GM13977 (cell line): ENCODE measurements at regions not wholly inside any gene's neighbourhood (a gene's known extent, or its start where the extent isn't known, plus 50 kb on each side); places are given as distances from the start of the nearest gene placed in this dataset.

Experiments
- DNase-seq: peaks from one replicate; pipeline ENCODE4 v3.0.0; 2012; ENCODE audit warnings: low spot score
- in situ Hi-C: fragments of 300-500 bp; cut with MboI; formaldehyde crosslinking; loops from one replicate; pipeline ENCODE4 v1.12.0; 2022; ENCODE audit warnings: low sequenced_read_pairs, low pct_unique_long_range_greater_than_20kb, mixed read lengths, inconsistent platforms; ENCODE audit not compliant: unreplicated experiment
- TF ChIP-seq, protein P1 (sequence below): IDR thresholded peaks from 2 replicates; pipeline ENCODE4 v1.5.1; 2012; ENCODE audit warnings: mild to moderate bottlenecking, control low read depth; ENCODE audit not compliant: insufficient read depth; ENCODE audit errors: extremely low read depth, missing control alignments

DNA sequence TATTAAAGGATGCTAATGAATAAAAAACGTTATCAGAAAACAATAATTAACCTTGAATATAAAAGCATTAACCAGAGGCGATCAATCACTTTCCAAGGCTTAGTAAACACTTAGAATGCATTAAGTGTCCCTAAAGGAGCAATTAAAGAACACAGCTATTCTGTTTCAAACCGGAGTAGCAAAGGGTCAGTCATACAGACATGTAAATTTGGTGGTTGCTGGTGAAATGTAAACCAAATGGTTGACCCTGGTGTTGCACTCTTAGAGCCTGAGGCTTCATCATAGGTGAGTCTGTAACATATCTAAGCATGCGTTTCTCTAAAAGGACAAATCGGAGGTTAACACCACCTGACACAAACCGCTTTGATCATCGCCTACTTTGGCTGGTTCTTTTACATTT is 1280.1 kb downstream of the TYW1 start:
- DNase-seq, result no peak
- in situ Hi-C loops, result no loop called here
- TF ChIP-seq, protein P1, sequence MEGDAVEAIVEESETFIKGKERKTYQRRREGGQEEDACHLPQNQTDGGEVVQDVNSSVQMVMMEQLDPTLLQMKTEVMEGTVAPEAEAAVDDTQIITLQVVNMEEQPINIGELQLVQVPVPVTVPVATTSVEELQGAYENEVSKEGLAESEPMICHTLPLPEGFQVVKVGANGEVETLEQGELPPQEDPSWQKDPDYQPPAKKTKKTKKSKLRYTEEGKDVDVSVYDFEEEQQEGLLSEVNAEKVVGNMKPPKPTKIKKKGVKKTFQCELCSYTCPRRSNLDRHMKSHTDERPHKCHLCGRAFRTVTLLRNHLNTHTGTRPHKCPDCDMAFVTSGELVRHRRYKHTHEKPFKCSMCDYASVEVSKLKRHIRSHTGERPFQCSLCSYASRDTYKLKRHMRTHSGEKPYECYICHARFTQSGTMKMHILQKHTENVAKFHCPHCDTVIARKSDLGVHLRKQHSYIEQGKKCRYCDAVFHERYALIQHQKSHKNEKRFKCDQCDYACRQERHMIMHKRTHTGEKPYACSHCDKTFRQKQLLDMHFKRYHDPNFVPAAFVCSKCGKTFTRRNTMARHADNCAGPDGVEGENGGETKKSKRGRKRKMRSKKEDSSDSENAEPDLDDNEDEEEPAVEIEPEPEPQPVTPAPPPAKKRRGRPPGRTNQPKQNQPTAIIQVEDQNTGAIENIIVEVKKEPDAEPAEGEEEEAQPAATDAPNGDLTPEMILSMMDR, result no peak

DNA sequence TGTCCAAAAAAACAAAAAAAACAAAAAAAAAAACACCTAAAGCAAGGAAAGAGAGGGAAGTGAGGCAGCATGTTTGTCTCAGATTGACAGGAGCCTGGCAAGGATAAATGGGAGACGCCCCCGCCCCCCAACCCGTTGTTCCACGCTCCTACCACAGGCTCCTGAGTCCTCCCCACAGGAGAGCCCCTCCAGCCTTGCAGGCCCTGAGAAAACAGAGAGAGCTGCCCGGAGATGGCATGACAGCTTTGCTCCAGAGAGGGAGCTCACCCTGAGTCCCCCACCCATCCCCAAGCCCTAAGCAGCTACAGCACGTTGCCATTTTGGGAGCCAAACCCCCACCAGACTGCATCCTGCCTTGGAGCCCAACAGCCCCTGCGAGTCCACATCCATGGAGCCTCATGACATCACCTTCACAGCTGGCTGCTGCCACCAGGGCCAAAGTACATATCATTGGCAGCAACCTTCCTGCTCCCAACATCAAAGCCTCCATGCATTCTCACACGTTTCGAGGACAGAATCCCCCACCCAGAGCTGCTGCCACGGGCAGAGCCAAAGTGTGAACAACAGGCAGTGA is 1283.3 kb downstream of the TYW1 start:
- DNase-seq, result no peak
- TF ChIP-seq, protein P1, result no peak
- in situ Hi-C loops, result no loop called here

DNA sequence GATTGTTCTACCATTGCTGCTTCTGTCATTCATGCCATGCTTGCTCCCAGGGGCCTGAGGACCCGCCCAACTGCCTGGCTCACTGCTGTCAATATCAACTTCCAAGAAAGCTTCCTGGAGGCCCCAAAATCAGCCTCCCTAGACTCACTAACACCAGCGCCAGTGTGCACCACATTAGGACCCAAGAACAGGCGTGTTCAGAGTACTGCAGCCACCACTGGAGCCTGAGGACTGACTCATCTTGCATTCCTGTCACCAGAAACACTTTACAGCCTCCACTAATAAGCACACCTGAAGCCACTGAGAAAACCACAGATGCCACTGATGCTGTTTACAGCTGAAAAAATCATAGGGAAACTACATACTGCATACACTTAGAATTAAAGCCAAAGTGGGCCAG is 1284.3 kb downstream of the TYW1 start:
- DNase-seq, result no peak
- TF ChIP-seq, protein P1, result no peak
- in situ Hi-C loops, result no loop called here

DNA sequence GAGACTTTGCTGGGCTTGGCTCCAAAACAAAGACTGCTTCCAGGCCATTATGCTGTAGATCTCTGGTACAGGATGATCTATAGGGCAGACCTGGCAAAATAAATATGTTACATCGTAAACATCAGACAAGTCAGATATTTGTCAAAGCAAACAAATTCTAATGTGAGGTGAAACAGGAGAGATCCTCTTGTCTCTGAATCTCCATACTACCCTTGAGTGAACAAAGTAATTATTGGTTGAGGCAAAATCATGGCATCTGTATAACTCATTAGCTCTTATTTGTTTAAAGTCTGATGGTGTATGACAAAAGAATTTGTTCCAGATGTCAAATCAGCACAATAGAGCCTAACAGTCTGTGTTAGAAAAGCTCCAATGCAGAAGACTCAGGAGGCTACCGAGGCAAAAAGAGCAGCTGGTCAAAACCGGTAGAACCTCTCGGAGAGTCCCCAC is 1291.5 kb downstream of the TYW1 start:
- in situ Hi-C loops, result no loop called here
- TF ChIP-seq, protein P1, result no peak
- DNase-seq, result no peak

DNA sequence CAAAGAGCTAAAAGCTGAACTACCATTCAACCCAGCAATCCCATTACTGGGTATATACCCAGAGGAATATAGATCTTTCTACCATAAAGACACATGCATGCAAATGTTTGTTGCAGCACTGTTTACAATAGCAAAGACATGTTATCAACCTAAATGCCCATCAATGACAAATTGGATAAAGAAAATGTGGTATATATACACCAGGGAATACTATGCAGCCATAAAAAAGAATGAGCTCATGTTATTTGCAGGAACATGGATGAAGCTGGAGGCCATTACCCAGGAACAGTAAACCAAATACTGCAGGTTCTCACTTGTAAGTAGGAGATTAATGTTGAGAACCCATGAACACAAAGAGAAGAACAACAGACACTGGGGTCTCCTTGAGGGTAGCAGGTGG is 1295.1 kb downstream of the TYW1 start:
- in situ Hi-C loops, result no loop called here
- no peak for DNase-seq
- TF ChIP-seq, protein P1, result no peak

DNA sequence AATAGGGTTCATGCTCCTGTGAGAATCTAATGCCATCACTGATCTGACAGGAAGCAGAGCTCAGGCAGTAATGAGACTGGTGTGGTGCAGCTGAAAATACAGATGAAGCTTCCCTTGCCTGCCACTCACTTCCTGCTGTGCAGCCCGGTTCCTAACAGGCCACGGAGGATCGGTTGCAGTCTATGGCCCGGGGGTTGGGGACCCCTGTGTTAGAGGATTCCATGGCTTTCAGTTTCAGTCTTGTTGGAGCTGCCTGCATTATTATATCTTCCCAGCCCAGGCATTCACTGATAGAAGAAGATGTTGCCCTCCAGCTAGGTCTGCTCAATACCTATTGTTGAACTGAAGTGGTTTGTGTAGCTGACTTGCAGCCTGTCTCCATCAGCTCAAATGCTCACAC is 1298.8 kb downstream of the TYW1 start:
- in situ Hi-C loops, result no loop called here
- TF ChIP-seq, protein P1, result no peak

More for the DNA sequence above, 1298.8 kb downstream of the TYW1 start:
- DNase-seq, result no peak
